HEK293 (cell line): ENCODE measurements at regions not wholly inside any gene's neighbourhood (a gene's known extent, or its start where the extent isn't known, plus 50 kb on each side); places are given as distances from the start of the nearest gene placed in this dataset.

ENCODE experiments used
- CTCF ChIA-PET: fragments of 350-600 bp; formaldehyde crosslinking; extraction: SDS; loops from one replicate; lab custom pipeline; 2021; ENCODE audit warnings: antibody characterized with exemption; lab: Yijun Ruan, JAX
- POLR2A ChIA-PET: fragments of 300-600 bp; formaldehyde crosslinking; extraction: SDS; loops from one replicate; lab custom pipeline; 2020; ENCODE audit warnings: antibody characterized with exemption, inconsistent platforms; lab: Yijun Ruan, JAX
- H3K27ac ChIP-seq: fragments of 200-500 bp; sonication (Bioruptor generic); 2 replicates; pipeline ENCODE4 v1.5.1; 2014; ENCODE audit warnings: low read depth, low read length, control low read depth, inconsistent platforms; ENCODE audit errors: extremely low read depth
- H3K36me3 ChIP-seq, 2 experiments: fragments of 200-500 bp in 1 of 2; sonication (Bioruptor generic) in 1 of 2; 1 replicate in 1 of 2; 2 replicates in 1 of 2; pipeline ENCODE4 v1.5.1; 2014 to 2017; ENCODE audit warnings: inconsistent platforms in 2 of 2, low read length in 2 of 2; ENCODE audit not compliant: control insufficient read depth in 2 of 2, insufficient read depth in 1 of 2
- H3K4me1 ChIP-seq: fragments of 200-500 bp; sonication (Bioruptor generic); 2 replicates; pipeline ENCODE4 v1.5.1; 2014; ENCODE audit warnings: mild to moderate bottlenecking, low read length, inconsistent platforms; ENCODE audit not compliant: control insufficient read depth, insufficient read depth
- H3K4me3 ChIP-seq: 2 replicates; pipeline ENCODE4 v1.5.1; 2011; ENCODE audit warnings: low read depth, mild to moderate bottlenecking, control low read depth, low read length, moderate library complexity
- H3K9me3 ChIP-seq: fragments of 200-500 bp; sonication (Bioruptor generic); 2 replicates; pipeline ENCODE4 v1.5.1; 2014; ENCODE audit warnings: low read depth, low read length, inconsistent platforms; ENCODE audit not compliant: control insufficient read depth, insufficient read depth
- EGR2 ChIP-seq: fragments of 450-650 bp; formaldehyde crosslinking; IDR thresholded peaks from 2 replicates; pipeline ENCODE4 v1.5.1; 2016; ENCODE audit warnings: low read depth, missing biosample characterization, missing genetic modification characterization
- FEZF1 ChIP-seq: fragments of 450-650 bp; formaldehyde crosslinking; IDR thresholded peaks from 2 replicates; pipeline ENCODE4 v1.5.1; 2016; ENCODE audit warnings: missing biosample characterization, missing genetic modification characterization
- IKZF3 ChIP-seq: fragments of 450-650 bp; IDR thresholded peaks from 2 replicates; pipeline ENCODE4 v1.5.0; 2018; ENCODE audit warnings: missing biosample characterization, mild to moderate bottlenecking, missing genetic modification characterization, moderate library complexity
- PRDM2 ChIP-seq: fragments of 450-650 bp; formaldehyde crosslinking; IDR thresholded peaks from 2 replicates; pipeline ENCODE4 v1.5.1; 2016; ENCODE audit warnings: missing biosample characterization, missing genetic modification characterization, borderline replicate concordance
- PRDM6 ChIP-seq: fragments of 450-650 bp; formaldehyde crosslinking; IDR thresholded peaks from 2 replicates; pipeline ENCODE4 v1.5.1; 2017; ENCODE audit warnings: missing biosample characterization, missing genetic modification characterization
- RBAK ChIP-seq: fragments of 450-650 bp; formaldehyde crosslinking; IDR thresholded peaks from 2 replicates; pipeline ENCODE4 v1.5.1; 2016; ENCODE audit warnings: missing biosample characterization, missing genetic modification characterization
- SALL2 ChIP-seq: fragments of 450-650 bp; formaldehyde crosslinking; IDR thresholded peaks from 2 replicates; pipeline ENCODE4 v1.5.0; 2017; ENCODE audit warnings: missing biosample characterization, mild to moderate bottlenecking, missing genetic modification characterization, borderline replicate concordance
- SCRT2 ChIP-seq: fragments of 450-650 bp; formaldehyde crosslinking; IDR thresholded peaks from 2 replicates; pipeline ENCODE4 v1.5.1; 2016; ENCODE audit warnings: missing biosample characterization, missing genetic modification characterization
- SP7 ChIP-seq: fragments of 450-650 bp; formaldehyde crosslinking; IDR thresholded peaks from 2 replicates; pipeline ENCODE4 v1.5.1; 2016; ENCODE audit warnings: missing biosample characterization, missing genetic modification characterization
- ZBTB20 ChIP-seq: fragments of 450-650 bp; formaldehyde crosslinking; IDR thresholded peaks from 2 replicates; pipeline ENCODE4 v1.5.1; 2016; ENCODE audit warnings: missing biosample characterization, missing genetic modification characterization
- ZBTB49 ChIP-seq: fragments of 450-650 bp; formaldehyde crosslinking; IDR thresholded peaks from 2 replicates; pipeline ENCODE4 v1.5.1; 2016; ENCODE audit warnings: missing biosample characterization, missing genetic modification characterization, low read depth
- ZFHX2 ChIP-seq: fragments of 450-650 bp; formaldehyde crosslinking; conservative IDR thresholded peaks from 2 replicates; pipeline ENCODE4 v1.5.1; 2016; ENCODE audit warnings: missing biosample characterization, missing genetic modification characterization
- ZNF335 ChIP-seq: fragments of 450-650 bp; formaldehyde crosslinking; conservative IDR thresholded peaks from 2 replicates; pipeline ENCODE4 v1.5.1; 2016; ENCODE audit warnings: missing biosample characterization, missing genetic modification characterization
- ZNF341 ChIP-seq: fragments of 450-650 bp; formaldehyde crosslinking; IDR thresholded peaks from 2 replicates; pipeline ENCODE4; 2016; ENCODE audit warnings: low read depth, missing biosample characterization, missing genetic modification characterization
- ZNF354C ChIP-seq: fragments of 450-650 bp; formaldehyde crosslinking; IDR thresholded peaks from 2 replicates; pipeline ENCODE4 v1.5.1; 2016; ENCODE audit warnings: missing biosample characterization, missing genetic modification characterization, low read depth, borderline replicate concordance
- ZNF366 ChIP-seq: fragments of 450-650 bp; formaldehyde crosslinking; conservative IDR thresholded peaks from 2 replicates; pipeline ENCODE4 v1.5.1; 2016; ENCODE audit warnings: missing biosample characterization, missing genetic modification characterization
- ZNF600 ChIP-seq: fragments of 450-650 bp; formaldehyde crosslinking; IDR thresholded peaks from 2 replicates; pipeline ENCODE4 v1.5.1; 2016; ENCODE audit warnings: missing biosample characterization, missing genetic modification characterization
- ZNF776 ChIP-seq: fragments of 450-650 bp; formaldehyde crosslinking; IDR thresholded peaks from 2 replicates; pipeline ENCODE4 v1.5.0; 2017; ENCODE audit warnings: missing biosample characterization, missing genetic modification characterization, borderline replicate concordance
- ZSCAN16 ChIP-seq: fragments of 450-650 bp; formaldehyde crosslinking; IDR thresholded peaks from 2 replicates; pipeline ENCODE4 v1.5.1; 2016; ENCODE audit warnings: missing biosample characterization, missing genetic modification characterization

GRCh38 chr5:17090839-17091238 lies 126.6 kb upstream of the BASP1 start:
- Histone ChIP-seq H3K9me3 (no peaks in the 10 kb centered on the region), H3K36me3 (no peaks in the 10 kb centered on the region; a peak in 1 of 3 replicates), H3K4me3 (no peak overlapping the region), H3K4me1 (no peaks in the 10 kb centered on the region), H3K27ac (no peak overlapping the region)
- CTCF ChIA-PET: no interaction called here
- TF ChIP-seq ZSCAN16 (tag by site-specific recombination) (no peak), ZNF335 (tag by site-specific recombination) (peak; percentile 50; the same call in 1 of the 2 replicates)
- POLR2A ChIA-PET: interaction anchor here (0.6 kb wide), 1 partner anchor 114 kb away, joined by 3 read pairs; no protein-coding TSS in a partner anchor

GRCh38 chr5:17094830-17095229 lies 122.6 kb upstream of the BASP1 start:
- TF ChIP-seq PRDM2 (no peak), ZFHX2 (0 out of 2 replicates have a peak, but pooled peaks have one; percentile 30), EGR2 (0 out of 2 replicates have a peak, but pooled peaks have one; percentile 27)
- Histone ChIP-seq H3K27ac (no peak overlapping the region), H3K4me3 (no peak overlapping the region), H3K36me3 (no peaks in the 10 kb centered on the region; a peak in 1 of 3 replicates), H3K4me1 (peaks cover 4% of the 10 kb centered on the region), H3K9me3 (no peaks in the 10 kb centered on the region)
- ChIA-PET CTCF (interaction anchor here (0.6 to 2.9 kb wide), 3 partner anchors 40 to 161 kb away, joined by 3 to 11 read pairs (median 6); no protein-coding TSS in a partner anchor), POLR2A (no interaction called here)

- ChIA-PET CTCF (interaction anchor here (1.7 kb wide), 1 partner anchor 35 kb away, joined by 7 read pairs; no protein-coding TSS in a partner anchor), POLR2A (interaction anchor here (0.8 kb wide), 1 partner anchor 17 kb away, joined by 3 read pairs; no protein-coding TSS in a partner anchor)
- Histone ChIP-seq H3K36me3 (no peaks in the 10 kb centered on the region; a peak in 1 of 3 replicates), H3K9me3 (no peaks in the 10 kb centered on the region), H3K27ac (no peak overlapping the region), H3K4me1 (peaks cover 4% of the 10 kb centered on the region), H3K4me3 (peak overlapping the region; percentile 17)
- no peak for TF ChIP-seq ZNF341 (tag by site-specific recombination)
- no peak for TF ChIP-seq FEZF1 (tag by site-specific recombination)
- no peak for TF ChIP-seq ZNF776 (tag by site-specific recombination)
- TF ChIP-seq ZNF354C (tag by site-specific recombination): no peak
- peak; percentile 57; the same call in 1 of the 2 replicates for TF ChIP-seq ZBTB20 (tag by site-specific recombination)
- TF ChIP-seq ZNF600 (tag by site-specific recombination): peak; percentile 22; the same call in 1 of the 2 replicates
- no peak for TF ChIP-seq ZBTB49
- 0 out of 2 replicates have a peak, but pooled peaks have one; percentile 40 for TF ChIP-seq PRDM6
- TF ChIP-seq SALL2 (tag by site-specific recombination): no peak
- TF ChIP-seq ZNF366 (tag by site-specific recombination): no peak
- TF ChIP-seq SCRT2 (tag by site-specific recombination): peak; percentile 50; the same call in 1 of the 2 replicates
- TF ChIP-seq RBAK (tag by site-specific recombination): no peak
- TF ChIP-seq IKZF3 (tag by site-specific recombination): peak; percentile 56; the same call in 1 of the 2 replicates
- TF ChIP-seq SP7 (tag by site-specific recombination): peak; percentile 73
Observed at GRCh38 chr5:17096952-17097695, 120.3 kb upstream of the BASP1 start.
